Mesenchymal stem cell (in vitro differentiated cells and primary cell): ENCODE measurements at regions not wholly inside any gene's neighbourhood (a gene's known extent, or its start where the extent isn't known, plus 50 kb on each side); places are given as distances from the start of the nearest gene placed in this dataset.

Experiments
- DNase-seq: peaks from one replicate; pipeline ENCODE4 v3.0.0-alpha.2; 2013
- H2AFZ ChIP-seq: one replicate; pipeline ENCODE4 v1.6.1; 2013; ENCODE audit warnings: low read depth, mild to moderate bottlenecking, control low read depth, inconsistent platforms, low read length, moderate library complexity
- H2AK5ac ChIP-seq: 2 replicates; pipeline ENCODE4 v1.6.1; 2013; ENCODE audit warnings: low read length, moderate library complexity, mild to moderate bottlenecking, inconsistent platforms; ENCODE audit not compliant: severe bottlenecking
- H2BK120ac ChIP-seq: one replicate; pipeline ENCODE4 v1.6.1; 2013; ENCODE audit warnings: low read depth, mild to moderate bottlenecking, inconsistent platforms, low read length, moderate library complexity
- H2BK12ac ChIP-seq, 2 experiments: one replicate each; pipeline ENCODE4 v1.6.1; 2013; ENCODE audit warnings: inconsistent platforms in 2 of 2, low read length in 2 of 2, mild to moderate bottlenecking in 2 of 2, moderate library complexity in 2 of 2, control low read depth in 1 of 2
- H2BK15ac ChIP-seq: one replicate; pipeline ENCODE4 v1.6.1; 2013; ENCODE audit warnings: mild to moderate bottlenecking, low read depth, inconsistent platforms; ENCODE audit not compliant: poor library complexity, severe bottlenecking
- H2BK5ac ChIP-seq: 2 replicates; pipeline ENCODE4 v1.6.1; 2013; ENCODE audit warnings: low read depth, mild to moderate bottlenecking, low read length, control low read depth, inconsistent platforms; ENCODE audit not compliant: poor library complexity, severe bottlenecking
- H3K14ac ChIP-seq, 2 experiments: one replicate each; pipeline ENCODE4 v1.6.1; 2013; ENCODE audit warnings: inconsistent platforms in 2 of 2, low read length in 2 of 2, control low read depth in 1 of 2, mild to moderate bottlenecking in 1 of 2, moderate library complexity in 1 of 2
- H3K18ac ChIP-seq, 2 experiments: one replicate each; pipeline ENCODE4 v1.6.1; 2013; ENCODE audit warnings: inconsistent platforms in 2 of 2, low read length in 2 of 2, control low read depth in 1 of 2, low read depth in 1 of 2, mild to moderate bottlenecking in 1 of 2
- H3K23ac ChIP-seq, 2 experiments: one replicate each; pipeline ENCODE4 v1.6.1; 2013; ENCODE audit warnings: inconsistent platforms in 2 of 2, low read length in 2 of 2, mild to moderate bottlenecking in 2 of 2, moderate library complexity in 2 of 2, control low read depth in 1 of 2
- H3K27ac ChIP-seq: 2 replicates; pipeline ENCODE4 v1.5.1; 2013; ENCODE audit warnings: mild to moderate bottlenecking, moderate library complexity, low read length, control low read depth, inconsistent platforms; ENCODE audit not compliant: poor library complexity, severe bottlenecking
- H3K27me3 ChIP-seq, 2 experiments: 2 replicates each; pipeline versions ENCODE4 v1.6.1 to v1.7.0; 2013; ENCODE audit warnings: low read length in 2 of 2, mild to moderate bottlenecking in 2 of 2, moderate library complexity in 2 of 2, control low read depth in 1 of 2, inconsistent platforms in 1 of 2; ENCODE audit not compliant: control insufficient read depth in 1 of 2, insufficient read depth in 1 of 2
- H3K36me3 ChIP-seq, 2 experiments: 2 replicates each; pipeline versions ENCODE4 v1.6.1 to v1.7.0; 2013; ENCODE audit warnings: low read length in 2 of 2, control low read depth in 1 of 2, inconsistent platforms in 1 of 2, low read depth in 1 of 2, mild to moderate bottlenecking in 1 of 2; ENCODE audit not compliant: insufficient read depth in 2 of 2, control insufficient read depth in 1 of 2
- H3K4ac ChIP-seq, 2 experiments: one replicate each; pipeline ENCODE4 v1.6.1; 2013; ENCODE audit warnings: inconsistent platforms in 2 of 2, low read length in 2 of 2, mild to moderate bottlenecking in 2 of 2, moderate library complexity in 2 of 2, control low read depth in 1 of 2, low read depth in 1 of 2
- H3K4me1 ChIP-seq: 2 replicates; pipeline ENCODE4 v1.6.1; 2013; ENCODE audit warnings: low read depth, low read length, control low read depth; ENCODE audit not compliant: control insufficient read depth, insufficient read depth
- H3K4me2 ChIP-seq: 2 replicates; pipeline ENCODE4 v1.6.1; 2013; ENCODE audit warnings: low read length, mild to moderate bottlenecking, inconsistent platforms; ENCODE audit not compliant: poor library complexity, severe bottlenecking
- H3K4me3 ChIP-seq, 2 experiments: 2 replicates each; pipeline versions ENCODE4 v1.5.1 to v1.7.0; 2013; ENCODE audit warnings: low read length in 2 of 2, mild to moderate bottlenecking in 2 of 2, control low read depth in 1 of 2, low read depth in 1 of 2; ENCODE audit not compliant: insufficient read depth in 1 of 2
- H3K79me1 ChIP-seq: replicated peaks from 2 replicates; pipeline ENCODE4 v1.6.1; 2013; ENCODE audit warnings: mild to moderate bottlenecking, control low read depth, low read length, inconsistent platforms; ENCODE audit not compliant: poor library complexity, severe bottlenecking
- H3K9ac ChIP-seq: 2 replicates; pipeline ENCODE4 v1.7.0; 2013; ENCODE audit warnings: mild to moderate bottlenecking, low read length, moderate library complexity
- H3K9me3 ChIP-seq: 2 replicates; pipeline ENCODE4 v1.7.0; 2013; ENCODE audit warnings: mild to moderate bottlenecking, low read length; ENCODE audit not compliant: control insufficient read depth
- H4K8ac ChIP-seq: one replicate; pipeline ENCODE4 v1.6.1; 2013; ENCODE audit warnings: inconsistent platforms, mild to moderate bottlenecking, low read length, moderate library complexity
- H4K91ac ChIP-seq: one replicate; pipeline ENCODE4 v1.6.1; 2013; ENCODE audit warnings: mild to moderate bottlenecking, low read length, inconsistent platforms
- WGBS: methylation state at CpG from one replicate; pipeline ENCODE4 v1.1.7; 2013; ENCODE audit warnings: mixed read lengths; 5-methylcytosine and 5-hydroxymethylcytosine counted together

DNA sequence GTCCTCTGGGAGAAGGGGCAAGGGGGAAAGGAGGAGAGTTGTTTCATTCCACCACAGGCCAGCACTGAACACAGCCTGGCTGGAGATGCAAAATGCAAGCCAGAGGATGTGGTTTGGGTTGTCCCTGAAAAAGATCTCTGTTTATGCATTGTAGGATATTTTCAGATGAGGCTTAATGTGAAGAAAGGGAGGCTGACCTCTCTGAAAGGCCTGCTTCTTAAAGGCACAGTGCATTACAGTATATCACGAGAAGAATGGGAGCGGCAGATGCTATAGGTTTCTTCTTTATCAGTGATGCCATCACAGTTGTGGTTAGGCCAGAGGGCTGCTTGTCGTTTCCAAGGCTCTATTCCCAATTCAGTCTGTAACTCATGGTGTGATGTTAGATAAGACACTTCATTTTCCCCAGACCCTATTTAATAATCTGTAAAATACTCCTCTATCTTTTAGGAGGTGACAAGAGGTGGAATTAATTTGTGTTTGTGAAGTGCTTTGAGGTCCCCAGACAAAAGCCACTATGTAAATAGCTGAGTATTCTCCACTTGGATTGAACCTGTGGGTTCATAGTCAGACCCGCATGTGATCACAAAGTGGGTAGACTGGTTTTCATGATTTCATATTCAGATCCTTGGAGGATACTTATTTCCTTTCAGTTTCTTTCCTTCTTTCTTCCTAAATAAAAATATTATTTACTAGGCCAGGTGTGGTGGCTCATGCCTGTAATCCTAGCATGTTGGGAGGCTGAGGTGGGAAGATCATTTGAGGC is 76.5 kb upstream of the WDR26 start:
- H3K79me1 ChIP-seq, result no peaks in the 10 kb centered on the region
- peak overlapping the region; percentile 56 for H3K9ac ChIP-seq
- peak overlapping the region; percentile 94 for H3K18ac ChIP-seq
- no peak overlapping the region for H3K4me2 ChIP-seq
- peaks cover 8% of the 10 kb centered on the region for H3K4me1 ChIP-seq
- H2BK5ac ChIP-seq, result no peak overlapping the region
- peak; percentile 75 for DNase-seq
- no peaks in the 10 kb centered on the region for H3K27me3 ChIP-seq
- H2AFZ ChIP-seq, result peak overlapping the region; percentile 72
- peak overlapping the region; percentile 53 for H2AK5ac ChIP-seq
- no peak overlapping the region for H2BK15ac ChIP-seq
- peak overlapping the region; percentile 27 to 87 for H3K4ac ChIP-seq
- H3K9me3 ChIP-seq, result no peaks in the 10 kb centered on the region
- no peaks in the 10 kb centered on the region for H3K36me3 ChIP-seq
- H3K27ac ChIP-seq, result no peak overlapping the region
- no peak overlapping the region for H3K4me3 ChIP-seq
- H3K14ac ChIP-seq, result peak overlapping the region in 1 of 2 experiments; percentile 71
- peak overlapping the region; percentile 93 for H4K91ac ChIP-seq
- peak overlapping the region; percentile 78 for H2BK120ac ChIP-seq
- WGBS, result 43% methylated on average over 2 of the region's 4 CpGs
- peak overlapping the region; percentile 46 for H4K8ac ChIP-seq
- peak overlapping the region; percentile 44 to 91 for H2BK12ac ChIP-seq
- H3K23ac ChIP-seq, result no peak overlapping the region

DNA sequence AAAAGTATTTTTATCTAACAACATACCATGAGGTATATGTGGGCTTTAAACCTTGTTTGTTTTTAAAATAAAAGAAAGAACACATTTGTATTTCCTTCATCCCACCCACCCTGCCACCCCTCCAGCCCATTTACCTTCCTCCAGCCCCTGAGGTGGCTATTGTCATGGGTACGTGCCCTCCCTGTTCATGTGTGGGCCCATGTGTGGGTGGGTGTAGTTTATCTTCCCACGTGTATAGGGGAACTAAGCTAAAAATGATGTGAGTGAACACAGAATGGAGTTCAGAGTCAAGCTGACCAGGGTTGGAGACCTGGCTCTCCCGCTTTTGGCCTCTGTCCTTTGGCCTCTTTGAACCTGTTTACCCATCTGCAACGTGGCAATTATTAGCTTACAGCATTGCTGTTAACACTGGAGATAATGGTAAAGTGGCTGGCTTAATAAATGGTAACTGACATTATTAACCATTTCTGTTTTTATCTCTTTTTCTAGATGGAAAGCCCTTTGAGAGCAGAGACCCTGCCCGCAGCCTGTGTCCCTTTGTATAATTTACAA is 78.1 kb upstream of the WDR26 start:
- peak overlapping the region; percentile 4 to 86 for H2BK12ac ChIP-seq
- H3K4me2 ChIP-seq, result no peak overlapping the region
- H3K9me3 ChIP-seq, result no peaks in the 10 kb centered on the region
- H3K18ac ChIP-seq, result no peak overlapping the region
- no peak overlapping the region for H2AFZ ChIP-seq
- no peaks in the 10 kb centered on the region for H3K27me3 ChIP-seq
- H2BK120ac ChIP-seq, result no peak overlapping the region
- no peak overlapping the region for H3K14ac ChIP-seq
- no peak for DNase-seq
- H3K36me3 ChIP-seq, result no peaks in the 10 kb centered on the region
- peak overlapping the region; percentile 2 for H2AK5ac ChIP-seq
- H3K4me1 ChIP-seq, result peaks cover 7% of the 10 kb centered on the region
- no peak overlapping the region for H3K27ac ChIP-seq
- H3K79me1 ChIP-seq, result no peaks in the 10 kb centered on the region
- H3K4ac ChIP-seq, result no peak overlapping the region
- no peak overlapping the region for H4K91ac ChIP-seq
- no peak overlapping the region for H2BK15ac ChIP-seq
- H3K4me3 ChIP-seq, result no peak overlapping the region
- H4K8ac ChIP-seq, result no peak overlapping the region
- no peak overlapping the region for H3K9ac ChIP-seq
- no peak overlapping the region for H3K23ac ChIP-seq
- no peak overlapping the region for H2BK5ac ChIP-seq
- WGBS, result 93% methylated on average over 4 of the region's 5 CpGs

DNA sequence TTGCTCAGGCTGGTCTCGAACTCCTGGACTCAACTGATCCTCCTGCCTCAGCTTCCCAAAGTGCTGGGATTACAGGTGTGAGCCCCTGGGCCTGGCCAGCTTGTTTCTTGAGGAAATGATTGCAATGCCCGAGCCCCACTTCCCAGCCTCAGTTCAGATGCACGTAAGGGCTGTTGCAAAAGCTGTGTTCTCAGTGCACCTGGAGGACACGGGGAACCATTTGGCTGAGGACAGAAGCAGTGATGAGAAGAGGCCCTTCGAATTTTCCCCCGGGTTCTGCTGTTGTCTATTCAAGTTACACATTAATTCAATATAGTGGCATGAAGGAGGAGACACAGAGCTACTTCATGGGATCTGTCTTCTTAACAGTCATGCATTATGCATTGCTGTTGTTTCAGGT is 78.8 kb upstream of the WDR26 start:
- Histone ChIP-seq H3K4me3 (no peak overlapping the region), H2AK5ac (no peak overlapping the region), H3K36me3 (no peaks in the 10 kb centered on the region), H2AFZ (no peak overlapping the region), H4K8ac (peak overlapping the region; percentile 73), H3K79me1 (no peaks in the 10 kb centered on the region), H3K9me3 (no peaks in the 10 kb centered on the region), H3K4me1 (peaks cover 12% of the 10 kb centered on the region), H2BK12ac (no peak overlapping the region), H3K4ac (no peak overlapping the region), H2BK15ac (no peak overlapping the region), H3K27ac (no peak overlapping the region), H3K9ac (no peak overlapping the region), H2BK120ac (no peak overlapping the region), H3K18ac (no peak overlapping the region), H2BK5ac (no peak overlapping the region), H3K14ac (no peak overlapping the region), H4K91ac (peak overlapping the region; percentile 62), H3K23ac (no peak overlapping the region), H3K27me3 (no peaks in the 10 kb centered on the region), H3K4me2 (no peak overlapping the region)
- DNase-seq, result no peak
- WGBS, result 59% methylated on average over 6 of the region's 6 CpGs

DNA sequence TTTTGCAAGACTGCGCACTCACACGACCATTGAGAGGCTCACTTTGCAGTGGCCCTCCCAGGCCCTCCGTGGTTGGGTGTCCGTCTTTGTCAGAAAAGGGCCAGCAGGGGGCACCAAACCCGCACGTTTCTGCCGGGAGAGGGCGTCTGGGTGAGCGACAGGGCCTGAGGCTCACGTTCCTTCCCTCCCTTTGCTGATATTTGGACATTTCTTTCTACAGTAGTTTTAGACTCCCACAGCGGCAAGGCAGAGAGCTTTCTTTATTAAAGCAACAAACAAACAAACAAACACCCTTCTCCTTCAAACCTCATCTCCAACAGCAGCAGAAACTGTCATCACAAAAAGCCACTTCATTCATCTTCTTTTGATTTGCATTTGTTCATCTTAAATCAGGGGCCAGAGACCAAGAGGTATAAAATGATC is 79.2 kb upstream of the WDR26 start:
- no peaks in the 10 kb centered on the region for H3K79me1 ChIP-seq
- WGBS, result 7% methylated on average over 11 of the region's 11 CpGs

More for the DNA sequence above, 79.2 kb upstream of the WDR26 start:
- Histone ChIP-seq H2BK120ac (no peak overlapping the region), H3K14ac (no peak overlapping the region), H3K9me3 (no peaks in the 10 kb centered on the region), H2BK5ac (no peak overlapping the region), H3K27me3 (no peaks in the 10 kb centered on the region), H3K27ac (no peak overlapping the region), H2BK12ac (no peak overlapping the region), H2AFZ (no peak overlapping the region), H2AK5ac (no peak overlapping the region), H3K9ac (peak overlapping the region; percentile 62), H3K23ac (no peak overlapping the region), H3K36me3 (no peaks in the 10 kb centered on the region), H3K4me1 (peaks cover 13% of the 10 kb centered on the region), H4K91ac (no peak overlapping the region), H4K8ac (no peak overlapping the region), H2BK15ac (no peak overlapping the region), H3K4ac (no peak overlapping the region), H3K4me3 (no peak overlapping the region), H3K18ac (no peak overlapping the region), H3K4me2 (no peak overlapping the region)
- DNase-seq, result peak; percentile 79
